ENCODE measurements at regions not wholly inside any gene's neighbourhood (a gene's known extent, or its start where the extent isn't known, plus 50 kb on each side); places are given as distances from the start of the nearest gene placed in this dataset.

DNA sequence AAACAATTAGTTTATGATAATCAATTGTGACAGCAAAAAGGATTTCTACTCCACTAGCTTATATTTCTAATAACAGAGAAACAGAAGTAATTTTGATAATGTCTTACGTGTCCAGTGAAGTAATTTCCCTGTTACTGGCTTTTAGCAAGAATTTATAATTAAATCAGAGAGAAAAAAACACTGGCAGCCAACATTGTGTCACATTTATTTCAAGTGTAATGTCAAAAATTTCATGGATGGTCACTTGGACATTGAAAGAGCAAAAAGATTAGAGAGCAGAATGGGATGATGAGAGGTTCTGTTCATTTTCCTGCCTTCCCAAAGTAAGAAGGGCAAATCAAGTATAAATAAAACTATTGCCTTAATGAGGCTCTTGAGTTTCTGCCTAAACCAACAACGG, 239.3 kb upstream of the SEMA6A start:
- TF ChIP-seq, protein P1, sequence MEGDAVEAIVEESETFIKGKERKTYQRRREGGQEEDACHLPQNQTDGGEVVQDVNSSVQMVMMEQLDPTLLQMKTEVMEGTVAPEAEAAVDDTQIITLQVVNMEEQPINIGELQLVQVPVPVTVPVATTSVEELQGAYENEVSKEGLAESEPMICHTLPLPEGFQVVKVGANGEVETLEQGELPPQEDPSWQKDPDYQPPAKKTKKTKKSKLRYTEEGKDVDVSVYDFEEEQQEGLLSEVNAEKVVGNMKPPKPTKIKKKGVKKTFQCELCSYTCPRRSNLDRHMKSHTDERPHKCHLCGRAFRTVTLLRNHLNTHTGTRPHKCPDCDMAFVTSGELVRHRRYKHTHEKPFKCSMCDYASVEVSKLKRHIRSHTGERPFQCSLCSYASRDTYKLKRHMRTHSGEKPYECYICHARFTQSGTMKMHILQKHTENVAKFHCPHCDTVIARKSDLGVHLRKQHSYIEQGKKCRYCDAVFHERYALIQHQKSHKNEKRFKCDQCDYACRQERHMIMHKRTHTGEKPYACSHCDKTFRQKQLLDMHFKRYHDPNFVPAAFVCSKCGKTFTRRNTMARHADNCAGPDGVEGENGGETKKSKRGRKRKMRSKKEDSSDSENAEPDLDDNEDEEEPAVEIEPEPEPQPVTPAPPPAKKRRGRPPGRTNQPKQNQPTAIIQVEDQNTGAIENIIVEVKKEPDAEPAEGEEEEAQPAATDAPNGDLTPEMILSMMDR (IDR thresholded peaks at IDR 0.05): no peak
- no peak for TF ChIP-seq POLR2A (IDR thresholded peaks at IDR 0.05)
- TF ChIP-seq POLR2AphosphoS5 (IDR thresholded peaks at IDR 0.05): no peak
